ENCODE measurements at regions not wholly inside any gene's neighbourhood (a gene's known extent, or its start where the extent isn't known, plus 50 kb on each side); places are given as distances from the start of the nearest gene placed in this dataset.

GRCh38 chr6:22926790-22927354 is 357.5 kb downstream of the HDGFL1 start:
- TF ChIP-seq CTCF (IDR thresholded peaks at IDR 0.05) = no peak
- TF ChIP-seq POLR2A (IDR thresholded peaks at IDR 0.05) = no peak

Measured in thyroid gland (tissue), 4 donors.